Trophoblast cell (in vitro differentiated cells and primary cell): ENCODE measurements at regions not wholly inside any gene's neighbourhood (a gene's known extent, or its start where the extent isn't known, plus 50 kb on each side); places are given as distances from the start of the nearest gene placed in this dataset.
A peak's percentile ranks its signal among the peaks of the same experiment; 100 is the strongest.

ENCODE experiments used
- DNase-seq, 2 donors: peaks; one replicate each; pipeline ENCODE4 v3.0.0-alpha.2; 2016
- H2AFZ ChIP-seq: 2 replicates; pipeline ENCODE4 v1.6.1; 2013; ENCODE audit warnings: low read length, moderate library complexity, mild to moderate bottlenecking; ENCODE audit not compliant: insufficient read depth, poor library complexity
- H2AK5ac ChIP-seq: 2 replicates; pipeline ENCODE4 v1.6.1; 2013; ENCODE audit warnings: mild to moderate bottlenecking, low read length
- H2BK120ac ChIP-seq: 2 replicates; pipeline ENCODE4 v1.6.1; 2013; ENCODE audit warnings: low read length, mild to moderate bottlenecking, moderate library complexity; ENCODE audit not compliant: insufficient read depth, poor library complexity
- H2BK12ac ChIP-seq: 2 replicates; pipeline ENCODE4 v1.6.1; 2013; ENCODE audit warnings: mild to moderate bottlenecking, low read length, moderate library complexity
- H2BK5ac ChIP-seq: 2 replicates; pipeline ENCODE4 v1.6.1; 2013; ENCODE audit warnings: low read length, low read depth, moderate library complexity, mild to moderate bottlenecking; ENCODE audit not compliant: poor library complexity
- H3K14ac ChIP-seq: 2 replicates; pipeline ENCODE4 v1.6.1; 2013; ENCODE audit warnings: mild to moderate bottlenecking, low read length
- H3K18ac ChIP-seq: 2 replicates; pipeline ENCODE4 v1.6.1; 2013; ENCODE audit warnings: mild to moderate bottlenecking, low read length
- H3K23ac ChIP-seq: 2 replicates; pipeline ENCODE4 v1.6.1; 2013; ENCODE audit warnings: low read length
- H3K27ac ChIP-seq: 2 replicates; pipeline ENCODE4 v1.5.1; 2013; ENCODE audit warnings: low read depth, mild to moderate bottlenecking, inconsistent platforms, low read length, moderate library complexity
- H3K27me3 ChIP-seq: 2 replicates; pipeline ENCODE4 v1.6.1; 2013; ENCODE audit warnings: inconsistent platforms, mild to moderate bottlenecking, low read length, moderate library complexity; ENCODE audit not compliant: insufficient read depth
- H3K36me3 ChIP-seq, 2 experiments: 1 replicate in 1 of 2; 2 replicates in 1 of 2; pipeline ENCODE4 v1.6.1; 2013; ENCODE audit warnings: low read length in 2 of 2, mild to moderate bottlenecking in 2 of 2, moderate library complexity in 1 of 2; ENCODE audit not compliant: insufficient read depth in 2 of 2, control insufficient read depth in 1 of 2
- H3K4ac ChIP-seq: 2 replicates; pipeline ENCODE4 v1.6.1; 2013; ENCODE audit warnings: low read depth, mild to moderate bottlenecking, low read length, moderate library complexity
- H3K4me1 ChIP-seq, 2 experiments: 1 replicate in 1 of 2; 2 replicates in 1 of 2; pipeline ENCODE4 v1.6.1; 2013; ENCODE audit warnings: low read length in 2 of 2, mild to moderate bottlenecking in 2 of 2, moderate library complexity in 1 of 2; ENCODE audit not compliant: insufficient read depth in 2 of 2, control insufficient read depth in 1 of 2
- H3K4me2 ChIP-seq: 2 replicates; pipeline ENCODE4 v1.6.1; 2013; ENCODE audit warnings: inconsistent platforms, mild to moderate bottlenecking, low read length, moderate library complexity
- H3K4me3 ChIP-seq: 2 replicates; pipeline ENCODE4 v1.5.1; 2013; ENCODE audit warnings: mild to moderate bottlenecking, low read depth, low read length, inconsistent platforms
- H3K79me1 ChIP-seq: one replicate; pipeline ENCODE4 v1.6.1; 2013; ENCODE audit warnings: low read length
- H3K79me2 ChIP-seq: 2 replicates; pipeline ENCODE4 v1.6.1; 2013; ENCODE audit warnings: low read length, mild to moderate bottlenecking; ENCODE audit not compliant: control insufficient read depth, insufficient read depth, poor library complexity
- H3K9ac ChIP-seq: 2 replicates; pipeline ENCODE4 v1.6.1; 2013; ENCODE audit warnings: mild to moderate bottlenecking, low read length
- H3K9me3 ChIP-seq: 2 replicates; pipeline ENCODE4 v1.6.1; 2013; ENCODE audit warnings: low read depth, mild to moderate bottlenecking, control low read depth, inconsistent platforms, low read length; ENCODE audit not compliant: insufficient read depth
- H4K12ac ChIP-seq: 2 replicates; pipeline ENCODE4 v1.6.1; 2013; ENCODE audit warnings: low read depth, mild to moderate bottlenecking, low read length, moderate library complexity
- H4K8ac ChIP-seq: 2 replicates; pipeline ENCODE4 v1.6.1; 2013; ENCODE audit warnings: low read depth, mild to moderate bottlenecking, low read length, moderate library complexity
- H4K91ac ChIP-seq: one replicate; pipeline ENCODE4 v1.6.1; 2013; ENCODE audit warnings: low read depth, mild to moderate bottlenecking, low read length, moderate library complexity
- WGBS: extraction: QIAGEN DNeasy Blood & Tissue Kit; methylation state at CpG from one replicate; pipeline ENCODE4 v1.1.7; 2013; ENCODE audit warnings: missing lambda C conversion rate; ENCODE audit not compliant: insufficient read length, insufficient coverage; ENCODE audit errors: extremely low coverage; 5-methylcytosine and 5-hydroxymethylcytosine counted together

DNA sequence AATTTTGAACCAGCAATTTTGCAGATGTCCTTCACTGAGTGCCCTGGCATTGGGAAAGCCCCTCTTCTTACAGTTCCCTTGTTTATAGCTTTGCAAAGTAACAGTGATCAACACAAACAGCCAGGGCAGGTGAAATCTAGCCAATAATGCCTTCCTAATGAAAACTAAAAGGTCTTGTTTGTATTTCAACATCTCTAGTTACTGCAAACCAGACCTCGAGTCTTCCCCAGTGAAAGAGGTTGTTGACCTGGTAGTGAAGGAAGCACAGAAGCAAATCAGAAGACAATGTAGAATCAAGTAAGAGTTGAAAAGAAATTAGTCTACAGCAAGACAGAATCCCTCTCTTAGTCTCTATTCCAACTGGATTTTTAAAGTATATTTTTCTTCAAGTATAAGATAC, 231.2 kb downstream of the SNX13 start:
- no peak overlapping the region for H3K4ac ChIP-seq

DNA sequence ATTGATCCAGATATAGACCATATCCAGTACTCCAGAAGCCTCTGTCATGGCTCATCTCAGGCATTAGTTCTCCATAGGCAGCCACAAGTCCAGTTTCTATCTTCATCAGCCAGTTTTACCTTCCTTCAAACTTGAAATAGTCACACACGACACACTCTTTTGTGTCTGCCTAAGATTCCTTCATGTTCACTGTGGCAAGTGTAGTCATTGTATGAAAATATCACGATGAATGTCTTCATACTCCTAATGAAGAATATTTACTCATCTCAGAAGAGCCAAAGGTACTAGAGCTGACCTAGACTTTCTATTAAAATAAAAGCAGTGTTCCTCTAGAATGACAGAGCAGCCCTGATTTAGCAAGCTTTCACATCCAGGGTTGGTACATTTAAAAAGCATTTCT, 230.7 kb downstream of the SNX13 start:
- Histone ChIP-seq H3K9me3 (no peaks in the 10 kb centered on the region), H2BK5ac (no peak overlapping the region), H4K8ac (no peak overlapping the region), H3K27ac (no peak overlapping the region), H3K27me3 (no peaks in the 10 kb centered on the region), H2AFZ (no peak overlapping the region), H3K18ac (no peak overlapping the region), H3K14ac (no peak overlapping the region), H4K12ac (no peak overlapping the region), H3K23ac (no peak overlapping the region), H2AK5ac (no peak overlapping the region), H4K91ac (no peak overlapping the region), H3K9ac (no peak overlapping the region), H3K79me1 (no peaks in the 10 kb centered on the region), H3K4me1 (no peaks in the 10 kb centered on the region), H3K4me2 (no peak overlapping the region), H2BK12ac (no peak overlapping the region), H2BK120ac (no peak overlapping the region), H3K4me3 (no peak overlapping the region), H3K79me2 (no peaks in the 10 kb centered on the region), H3K4ac (no peak overlapping the region), H3K36me3 (no peaks in the 10 kb centered on the region)
- WGBS = no CpG with 5 or more reads among the region's 2 CpGs
- no peak for DNase-seq

More for the DNA sequence above, 231.2 kb downstream of the SNX13 start:
- H2BK12ac ChIP-seq = no peak overlapping the region
- H3K9ac ChIP-seq = no peak overlapping the region
- H3K36me3 ChIP-seq = no peaks in the 10 kb centered on the region
- H4K8ac ChIP-seq = no peak overlapping the region
- no peak overlapping the region for H3K27ac ChIP-seq
- H2AK5ac ChIP-seq = no peak overlapping the region
- H3K9me3 ChIP-seq = no peaks in the 10 kb centered on the region
- no peak overlapping the region for H2BK120ac ChIP-seq
- H3K18ac ChIP-seq = no peak overlapping the region
- no peaks in the 10 kb centered on the region for H3K27me3 ChIP-seq
- H3K4me3 ChIP-seq = no peak overlapping the region
- H3K79me1 ChIP-seq = no peaks in the 10 kb centered on the region
- no peaks in the 10 kb centered on the region for H3K4me1 ChIP-seq
- H4K91ac ChIP-seq = no peak overlapping the region
- no peak overlapping the region for H3K14ac ChIP-seq
- H2BK5ac ChIP-seq = no peak overlapping the region
- no CpG with 5 or more reads among the region's 1 CpG for WGBS
- H4K12ac ChIP-seq = no peak overlapping the region
- H2AFZ ChIP-seq = no peak overlapping the region
- no peak overlapping the region for H3K23ac ChIP-seq
- no peak for DNase-seq
- no peaks in the 10 kb centered on the region for H3K79me2 ChIP-seq
- H3K4me2 ChIP-seq = no peak overlapping the region

DNA sequence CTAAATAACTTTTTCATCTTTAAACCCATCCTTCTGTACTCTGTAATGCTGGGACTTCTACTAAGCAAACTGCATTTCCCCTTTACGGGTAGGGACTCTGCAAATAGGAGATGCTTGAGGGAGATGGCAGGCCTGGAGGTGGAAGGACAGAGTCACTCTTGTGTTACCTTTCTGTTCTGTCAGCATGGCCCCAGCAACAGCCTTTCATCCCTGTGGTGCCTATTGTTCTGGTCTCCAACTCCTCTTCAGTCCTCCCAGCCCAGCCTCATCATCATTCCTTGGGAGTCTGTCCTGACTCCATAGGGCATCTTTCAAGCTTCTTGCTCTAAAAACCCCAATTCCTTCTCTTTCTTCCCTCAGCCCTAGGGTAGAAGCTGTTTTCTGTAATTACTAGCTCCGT, 230.0 kb downstream of the SNX13 start:
- WGBS = no CpG with 5 or more reads among the region's 2 CpGs
- Histone ChIP-seq H4K91ac (no peak overlapping the region), H2AK5ac (no peak overlapping the region)

DNA sequence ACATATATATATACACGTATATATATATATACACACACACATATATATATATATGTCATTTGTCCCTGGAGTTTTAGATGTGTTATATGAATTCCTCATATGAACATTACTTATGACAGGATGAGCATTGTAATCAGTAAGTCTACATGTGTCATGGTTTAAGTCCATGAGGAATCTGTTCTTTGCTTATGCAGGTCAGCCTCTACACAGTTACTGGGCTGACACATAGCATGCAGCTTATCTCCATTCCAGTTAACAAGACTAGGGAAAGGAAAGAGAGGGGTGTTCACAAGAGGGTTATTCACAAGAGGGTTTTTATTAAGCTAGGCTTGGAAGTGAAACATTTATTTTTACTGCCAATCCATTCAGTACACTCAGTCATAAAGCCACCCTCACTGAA, 226.7 kb downstream of the SNX13 start:
- Histone ChIP-seq H3K4me3 (no peak overlapping the region), H2BK120ac (no peak overlapping the region), H3K9ac (no peak overlapping the region), H3K27me3 (no peaks in the 10 kb centered on the region), H3K18ac (no peak overlapping the region), H3K4me1 (no peaks in the 10 kb centered on the region), H2AK5ac (no peak overlapping the region), H3K36me3 (no peaks in the 10 kb centered on the region), H4K91ac (no peak overlapping the region), H3K79me1 (no peaks in the 10 kb centered on the region), H4K8ac (no peak overlapping the region), H3K27ac (no peak overlapping the region), H3K14ac (no peak overlapping the region), H2BK5ac (no peak overlapping the region), H3K9me3 (no peaks in the 10 kb centered on the region), H3K4me2 (no peak overlapping the region), H3K79me2 (no peaks in the 10 kb centered on the region), H3K4ac (no peak overlapping the region), H3K23ac (peak overlapping the region; percentile 90), H2BK12ac (no peak overlapping the region), H2AFZ (no peak overlapping the region), H4K12ac (no peak overlapping the region)
- peak; percentile 39 to 77 for DNase-seq
- WGBS = no CpG with 5 or more reads among the region's 1 CpG

More for the DNA sequence above, 230.0 kb downstream of the SNX13 start:
- H3K4ac ChIP-seq = no peak overlapping the region
- no peak for DNase-seq
- no peaks in the 10 kb centered on the region for H3K79me1 ChIP-seq
- no peaks in the 10 kb centered on the region for H3K27me3 ChIP-seq
- H3K14ac ChIP-seq = no peak overlapping the region
- no peaks in the 10 kb centered on the region for H3K4me1 ChIP-seq
- H3K23ac ChIP-seq = no peak overlapping the region
- H3K18ac ChIP-seq = no peak overlapping the region
- H4K8ac ChIP-seq = no peak overlapping the region
- no peak overlapping the region for H4K12ac ChIP-seq
- no peak overlapping the region for H3K9ac ChIP-seq
- no peak overlapping the region for H2BK12ac ChIP-seq
- H2BK120ac ChIP-seq = no peak overlapping the region
- H3K4me3 ChIP-seq = no peak overlapping the region
- H3K4me2 ChIP-seq = no peak overlapping the region
- no peaks in the 10 kb centered on the region for H3K9me3 ChIP-seq
- no peak overlapping the region for H3K27ac ChIP-seq
- H3K79me2 ChIP-seq = no peaks in the 10 kb centered on the region
- H3K36me3 ChIP-seq = no peaks in the 10 kb centered on the region
- no peak overlapping the region for H2AFZ ChIP-seq
- no peak overlapping the region for H2BK5ac ChIP-seq
